ENCODE measurements at regions not wholly inside any gene's neighbourhood (a gene's known extent, or its start where the extent isn't known, plus 50 kb on each side); places are given as distances from the start of the nearest gene placed in this dataset.

- TF ChIP-seq EZH2 (IDR thresholded peaks at IDR 0.05; ENCODE audit: insufficient read depth, poor library complexity, severe bottlenecking) (no peak), EZH2phosphoT487 (IDR thresholded peaks at IDR 0.05; ENCODE audit: insufficient read depth, low read depth) (no peak)
These were observed 121.0 kb upstream of the GAS1 start for GRCh38 chr9:87068177-87068840.
